HFFc6 (cell line): ENCODE measurements at regions not wholly inside any gene's neighbourhood (a gene's known extent, or its start where the extent isn't known, plus 50 kb on each side); places are given as distances from the start of the nearest gene placed in this dataset.

Source experiments
- DNase-seq: peaks from one replicate; pipeline ENCODE4 v3.0.0-alpha.2; 2018
- H3K27ac Mint-ChIP-seq: 2 replicates; pipeline ENCODE4 v1.8.0; 2020; ENCODE audit warnings: mild to moderate bottlenecking, mixed read lengths
- H3K27me3 Mint-ChIP-seq: 2 replicates; pipeline ENCODE4 v1.8.0; 2021; ENCODE audit warnings: mild to moderate bottlenecking, moderate library complexity, mixed read lengths; ENCODE audit not compliant: insufficient read depth
- H3K36me3 Mint-ChIP-seq: 2 replicates; pipeline ENCODE4 v1.8.0; 2021; ENCODE audit warnings: low read depth, mixed read lengths
- H3K4me1 Mint-ChIP-seq: 2 replicates; pipeline ENCODE4 v1.8.0; 2020; ENCODE audit warnings: low read depth, mixed read lengths
- H3K4me3 Mint-ChIP-seq: 2 replicates; pipeline ENCODE4 v1.8.0; 2020; ENCODE audit warnings: mild to moderate bottlenecking, moderate library complexity, mixed read lengths
- H3K9me3 Mint-ChIP-seq: 2 replicates; pipeline ENCODE4 v1.8.0; 2020; ENCODE audit warnings: mild to moderate bottlenecking, mixed read lengths
- CTCF ChIP-seq: fragments of 200-600 bp; sonication (generic); IDR thresholded peaks from 2 replicates; pipeline ENCODE4 v1.5.0; 2021; ENCODE audit warnings: antibody characterized with exemption, mild to moderate bottlenecking

- DNase-seq, result no peak
- H3K27ac Mint-ChIP-seq, result no peak overlapping the region
- TF ChIP-seq CTCF, result no peak
- no peak overlapping the region for H3K4me3 Mint-ChIP-seq
- H3K4me1 Mint-ChIP-seq, result peaks cover 5% of the 10 kb centered on the region; the same call in 1 of the 2 replicates
- H3K9me3 Mint-ChIP-seq, result no peaks in the 10 kb centered on the region
- peaks cover 3% of the 10 kb centered on the region; the same call in 1 of the 2 replicates for H3K27me3 Mint-ChIP-seq
- no peaks in the 10 kb centered on the region for H3K36me3 Mint-ChIP-seq
Observed at GRCh38 chr13:48908381-48909055, 67.2 kb upstream of the FNDC3A start.

GRCh38 chr13:48909056-48909389 is 66.7 kb upstream of the FNDC3A start:
- Mint-ChIP-seq H3K9me3 (no peaks in the 10 kb centered on the region), H3K27me3 (peaks cover 3% of the 10 kb centered on the region), H3K4me3 (no peak overlapping the region), H3K36me3 (no peaks in the 10 kb centered on the region), H3K4me1 (peaks cover 5% of the 10 kb centered on the region; the same call in 1 of the 2 replicates), H3K27ac (no peak overlapping the region)
- TF ChIP-seq CTCF, result no peak
- no peak for DNase-seq

GRCh38 chr13:48910686-48911085 is 65.0 kb upstream of the FNDC3A start:
- no peak overlapping the region for H3K4me3 Mint-ChIP-seq
- TF ChIP-seq CTCF, result no peak

GRCh38 chr13:48919751-48920150 is 56.0 kb upstream of the FNDC3A start:
- H3K4me3 Mint-ChIP-seq, result no peak overlapping the region
- H3K27me3 Mint-ChIP-seq, result peaks cover 22% of the 10 kb centered on the region
- H3K27ac Mint-ChIP-seq, result no peak overlapping the region
- DNase-seq, result no peak
- H3K36me3 Mint-ChIP-seq, result no peaks in the 10 kb centered on the region; the same call in 1 of the 2 replicates
- no peak for TF ChIP-seq CTCF
- no peaks in the 10 kb centered on the region for H3K4me1 Mint-ChIP-seq
- H3K9me3 Mint-ChIP-seq, result no peaks in the 10 kb centered on the region

More at GRCh38 chr13:48910686-48911085, 65.0 kb upstream of the FNDC3A start:
- H3K36me3 Mint-ChIP-seq, result no peaks in the 10 kb centered on the region; the same call in 1 of the 2 replicates
- no peak for DNase-seq
- H3K27me3 Mint-ChIP-seq, result peaks cover 4% of the 10 kb centered on the region
- peaks cover 5% of the 10 kb centered on the region; the same call in 1 of the 2 replicates for H3K4me1 Mint-ChIP-seq
- H3K27ac Mint-ChIP-seq, result no peak overlapping the region
- H3K9me3 Mint-ChIP-seq, result no peaks in the 10 kb centered on the region

- H3K9me3 Mint-ChIP-seq, result no peaks in the 10 kb centered on the region
- H3K4me1 Mint-ChIP-seq, result no peaks in the 10 kb centered on the region
Observed at GRCh38 chr13:48920730-48921129, 55.0 kb upstream of the FNDC3A start.

More at GRCh38 chr13:48920730-48921129, 55.0 kb upstream of the FNDC3A start:
- DNase-seq, result no peak
- no peak overlapping the region for H3K27ac Mint-ChIP-seq
- H3K27me3 Mint-ChIP-seq, result peaks cover 18% of the 10 kb centered on the region
- TF ChIP-seq CTCF, result no peak
- no peaks in the 10 kb centered on the region; the same call in 1 of the 2 replicates for H3K36me3 Mint-ChIP-seq
- no peak overlapping the region for H3K4me3 Mint-ChIP-seq
